Astrocyte (in vitro differentiated cells and primary cell): ENCODE measurements at regions not wholly inside any gene's neighbourhood (a gene's known extent, or its start where the extent isn't known, plus 50 kb on each side); places are given as distances from the start of the nearest gene placed in this dataset.
A peak's percentile ranks its signal among the peaks of the same experiment; 100 is the strongest.

Experiments used
- DNase-seq: peaks from one replicate; pipeline ENCODE4 v3.0.0-alpha.2; 2010; ENCODE audit warnings: low read depth
- FAIRE-seq: peaks from 2 replicates; lab custom pipeline; 2011; peaks lifted over from hg19 to GRCh38; lab: Jason Lieb, UNC
- H2AFZ ChIP-seq: 2 replicates; pipeline ENCODE4 v1.6.0; 2012; ENCODE audit warnings: low read depth, low read length, inconsistent platforms
- H3K27ac ChIP-seq: 2 replicates; pipeline ENCODE4 v1.5.1; 2011; ENCODE audit warnings: low read depth, low read length, inconsistent platforms
- H3K27me3 ChIP-seq: 2 replicates; pipeline ENCODE4 v1.6.0; 2011; ENCODE audit warnings: low read length, inconsistent platforms; ENCODE audit not compliant: insufficient read depth
- H3K36me3 ChIP-seq: 2 replicates; pipeline ENCODE4 v1.5.1; 2011; ENCODE audit warnings: low read length, inconsistent platforms; ENCODE audit not compliant: insufficient read depth
- H3K4me1 ChIP-seq: 2 replicates; pipeline ENCODE4 v1.5.1; 2011; ENCODE audit warnings: low read length, inconsistent platforms; ENCODE audit not compliant: insufficient read depth
- H3K4me2 ChIP-seq: 2 replicates; pipeline ENCODE4 v1.6.0; 2012; ENCODE audit warnings: low read length, inconsistent platforms
- H3K4me3 ChIP-seq: 2 replicates; pipeline ENCODE4 v1.5.1; 2011; ENCODE audit warnings: low read depth, mild to moderate bottlenecking, low read length, inconsistent platforms; ENCODE audit not compliant: insufficient read depth
- H3K79me2 ChIP-seq: 2 replicates; pipeline ENCODE4 v1.6.0; 2012; ENCODE audit warnings: mild to moderate bottlenecking, low read length, inconsistent platforms; ENCODE audit not compliant: insufficient read depth
- H3K9ac ChIP-seq: 2 replicates; pipeline ENCODE4 v1.6.0; 2012; ENCODE audit warnings: mild to moderate bottlenecking, low read length, inconsistent platforms
- H3K9me3 ChIP-seq: 2 replicates; pipeline ENCODE4 v1.5.1; 2012; ENCODE audit warnings: low read depth, mild to moderate bottlenecking, low read length, inconsistent platforms; ENCODE audit not compliant: insufficient read depth
- H4K20me1 ChIP-seq: 2 replicates; pipeline ENCODE4 v1.6.0; 2012; ENCODE audit warnings: low read length, inconsistent platforms; ENCODE audit not compliant: insufficient read depth
- H3K27ac Mint-ChIP-seq: one replicate; pipeline ENCODE4 v1.8.0; 2021; ENCODE audit warnings: mild to moderate bottlenecking, mixed read lengths; ENCODE audit not compliant: unreplicated experiment
- H3K27me3 Mint-ChIP-seq: one replicate; pipeline ENCODE4 v1.8.0; 2021; ENCODE audit warnings: low read depth, mixed read lengths; ENCODE audit not compliant: unreplicated experiment
- H3K36me3 Mint-ChIP-seq: one replicate; pipeline ENCODE4 v1.8.0; 2021; ENCODE audit warnings: low read depth, mixed read lengths; ENCODE audit not compliant: unreplicated experiment
- H3K4me1 Mint-ChIP-seq: one replicate; pipeline ENCODE4 v1.8.0; 2021; ENCODE audit warnings: low read depth, mixed read lengths; ENCODE audit not compliant: unreplicated experiment
- H3K4me3 Mint-ChIP-seq: one replicate; pipeline ENCODE4 v1.8.0; 2021; ENCODE audit warnings: mild to moderate bottlenecking, moderate library complexity, mixed read lengths; ENCODE audit not compliant: unreplicated experiment
- H3K9me3 Mint-ChIP-seq: one replicate; pipeline ENCODE4 v1.8.0; 2021; ENCODE audit warnings: mild to moderate bottlenecking, mixed read lengths; ENCODE audit not compliant: unreplicated experiment
- EZH2 ChIP-seq: IDR thresholded peaks from 2 replicates; pipeline ENCODE4 v1.6.1; 2012; ENCODE audit warnings: mild to moderate bottlenecking, low read length, inconsistent platforms; ENCODE audit not compliant: insufficient read depth
- TF ChIP-seq, protein P1 (sequence below): IDR thresholded peaks from 2 replicates; pipeline ENCODE4 v1.5.1; 2011; ENCODE audit warnings: low read depth, mild to moderate bottlenecking, inconsistent platforms, low read length, moderate library complexity; ENCODE audit not compliant: insufficient read depth

DNA sequence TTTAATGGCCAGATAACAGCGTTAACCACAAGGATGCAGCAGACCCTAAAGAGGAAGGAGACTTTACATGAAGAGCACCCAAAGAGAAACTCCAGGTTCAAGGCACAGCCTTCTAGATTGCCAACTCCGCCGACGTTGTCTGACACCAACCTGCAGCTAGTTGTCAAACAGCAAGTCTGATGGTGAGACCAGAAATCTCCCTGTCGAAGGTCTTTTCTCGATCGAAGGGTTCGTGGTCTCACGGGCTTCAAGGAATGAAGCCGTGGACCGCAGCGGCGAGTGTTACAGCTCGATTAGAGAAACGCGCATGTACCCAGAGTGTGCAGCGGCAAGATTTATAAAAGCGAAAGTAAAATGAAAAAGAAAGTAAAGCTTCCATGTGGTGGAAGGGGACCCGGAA lies 656.3 kb downstream of the XIRP2 start:
- Mint-ChIP-seq H3K27ac (no peak overlapping the region), H3K36me3 (no peaks in the 10 kb centered on the region), H3K27me3 (no peaks in the 10 kb centered on the region), H3K4me3 (no peak overlapping the region), H3K9me3 (no peaks in the 10 kb centered on the region), H3K4me1 (no peaks in the 10 kb centered on the region)
- no peaks in the 10 kb centered on the region for H4K20me1 ChIP-seq
- no peaks in the 10 kb centered on the region for H3K4me1 ChIP-seq
- DNase-seq (no peak), FAIRE-seq (no peak)
- H3K27me3 ChIP-seq: no peaks in the 10 kb centered on the region
- H3K27ac ChIP-seq: no peak overlapping the region
- H2AFZ ChIP-seq: no peak overlapping the region
- H3K9ac ChIP-seq: no peak overlapping the region
- H3K79me2 ChIP-seq: no peaks in the 10 kb centered on the region
- H3K4me2 ChIP-seq: no peak overlapping the region
- TF ChIP-seq EZH2: no peak
- TF ChIP-seq, protein P1, sequence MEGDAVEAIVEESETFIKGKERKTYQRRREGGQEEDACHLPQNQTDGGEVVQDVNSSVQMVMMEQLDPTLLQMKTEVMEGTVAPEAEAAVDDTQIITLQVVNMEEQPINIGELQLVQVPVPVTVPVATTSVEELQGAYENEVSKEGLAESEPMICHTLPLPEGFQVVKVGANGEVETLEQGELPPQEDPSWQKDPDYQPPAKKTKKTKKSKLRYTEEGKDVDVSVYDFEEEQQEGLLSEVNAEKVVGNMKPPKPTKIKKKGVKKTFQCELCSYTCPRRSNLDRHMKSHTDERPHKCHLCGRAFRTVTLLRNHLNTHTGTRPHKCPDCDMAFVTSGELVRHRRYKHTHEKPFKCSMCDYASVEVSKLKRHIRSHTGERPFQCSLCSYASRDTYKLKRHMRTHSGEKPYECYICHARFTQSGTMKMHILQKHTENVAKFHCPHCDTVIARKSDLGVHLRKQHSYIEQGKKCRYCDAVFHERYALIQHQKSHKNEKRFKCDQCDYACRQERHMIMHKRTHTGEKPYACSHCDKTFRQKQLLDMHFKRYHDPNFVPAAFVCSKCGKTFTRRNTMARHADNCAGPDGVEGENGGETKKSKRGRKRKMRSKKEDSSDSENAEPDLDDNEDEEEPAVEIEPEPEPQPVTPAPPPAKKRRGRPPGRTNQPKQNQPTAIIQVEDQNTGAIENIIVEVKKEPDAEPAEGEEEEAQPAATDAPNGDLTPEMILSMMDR: no peak
- H3K4me3 ChIP-seq: no peak overlapping the region
- H3K36me3 ChIP-seq: no peaks in the 10 kb centered on the region
- no peaks in the 10 kb centered on the region for H3K9me3 ChIP-seq

GRCh38 chr2:167543721-167544120 lies 655.4 kb downstream of the XIRP2 start:
- H3K4me1 Mint-ChIP-seq: no peaks in the 10 kb centered on the region
- H3K27me3 Mint-ChIP-seq: no peaks in the 10 kb centered on the region
- no peaks in the 10 kb centered on the region for H3K36me3 Mint-ChIP-seq

GRCh38 chr2:167537743-167538142 lies 649.5 kb downstream of the XIRP2 start:
- Histone ChIP-seq H3K9me3 (no peaks in the 10 kb centered on the region), H3K36me3 (no peaks in the 10 kb centered on the region), H3K27ac (no peak overlapping the region), H3K9ac (no peak overlapping the region), H3K4me1 (no peaks in the 10 kb centered on the region), H2AFZ (no peak overlapping the region), H3K79me2 (no peaks in the 10 kb centered on the region), H3K4me2 (no peak overlapping the region), H3K4me3 (no peak overlapping the region), H3K27me3 (no peaks in the 10 kb centered on the region), H4K20me1 (no peaks in the 10 kb centered on the region)
- Mint-ChIP-seq H3K4me3 (peak overlapping the region; percentile 37), H3K4me1 (no peaks in the 10 kb centered on the region), H3K9me3 (no peaks in the 10 kb centered on the region), H3K27me3 (no peaks in the 10 kb centered on the region), H3K27ac (no peak overlapping the region), H3K36me3 (no peaks in the 10 kb centered on the region)
- FAIRE-seq (no peak), DNase-seq (no peak)
- TF ChIP-seq, protein P1: no peak
- no peak for TF ChIP-seq EZH2

More at GRCh38 chr2:167543721-167544120, 655.4 kb downstream of the XIRP2 start:
- Histone ChIP-seq H3K4me3 (no peak overlapping the region), H3K79me2 (no peaks in the 10 kb centered on the region), H3K4me2 (no peak overlapping the region), H2AFZ (no peak overlapping the region), H3K4me1 (no peaks in the 10 kb centered on the region), H4K20me1 (no peaks in the 10 kb centered on the region), H3K27ac (no peak overlapping the region), H3K36me3 (no peaks in the 10 kb centered on the region), H3K9ac (no peak overlapping the region), H3K9me3 (no peaks in the 10 kb centered on the region), H3K27me3 (no peaks in the 10 kb centered on the region)
- TF ChIP-seq, protein P1: no peak
- TF ChIP-seq EZH2: no peak
- DNase-seq (no peak), FAIRE-seq (no peak)
- Mint-ChIP-seq H3K4me3 (no peak overlapping the region), H3K9me3 (no peaks in the 10 kb centered on the region), H3K27ac (no peak overlapping the region)
